ENCODE measurements at regions not wholly inside any gene's neighbourhood (a gene's known extent, or its start where the extent isn't known, plus 50 kb on each side); places are given as distances from the start of the nearest gene placed in this dataset.
"Not testable (repeated sequence)": the region's sequence is repeated elsewhere in the genome, so short reads cannot be mapped to it uniquely, and the experiment has no call there.

- TF ChIP-seq POLR2A, CTCF (IDR thresholded peaks at IDR 0.05): not testable (repeated sequence)
Measured at GRCh38 chr11:122193881-122194480, 78.0 kb upstream of the BLID start.
